HG03565 (cell line): ENCODE measurements at regions not wholly inside any gene's neighbourhood (a gene's known extent, or its start where the extent isn't known, plus 50 kb on each side); places are given as distances from the start of the nearest gene placed in this dataset.

Experiments used
- ATAC-seq: cut with Tn5 transposase; IDR thresholded peaks from one replicate; pipeline ENCODE4 v1.9.1; 2021; ENCODE audit warnings: mild to moderate bottlenecking, moderate library complexity; ENCODE audit not compliant: unreplicated experiment

GRCh38 chr9:126017758-126018157 lies 270.6 kb downstream of the PBX3 start:
- ATAC-seq: no peak

- no peak for ATAC-seq
These were observed 273.7 kb downstream of the PBX3 start for GRCh38 chr9:126020836-126021235.

GRCh38 chr9:126023962-126024361 lies 276.8 kb downstream of the PBX3 start:
- ATAC-seq: no peak

- no peak for ATAC-seq
These were observed 277.5 kb downstream of the PBX3 start for GRCh38 chr9:126024581-126025230.

- no peak for ATAC-seq
These were observed 278.8 kb downstream of the PBX3 start for GRCh38 chr9:126025991-126026390.

- no peak for ATAC-seq
These were observed 280.4 kb downstream of the PBX3 start for GRCh38 chr9:126027566-126027965.

GRCh38 chr9:126028746-126029145 lies 281.6 kb downstream of the PBX3 start:
- ATAC-seq: no peak

GRCh38 chr9:126030716-126031115 lies 283.5 kb downstream of the PBX3 start:
- ATAC-seq: no peak

- ATAC-seq: no peak
These were observed 283.9 kb downstream of the PBX3 start for GRCh38 chr9:126031116-126031515.

- no peak for ATAC-seq
These were observed 285.0 kb downstream of the PBX3 start for GRCh38 chr9:126032135-126032534.

GRCh38 chr9:126033318-126033717 lies 286.1 kb downstream of the PBX3 start:
- no peak for ATAC-seq

- ATAC-seq: no peak
These were observed 286.8 kb downstream of the PBX3 start for GRCh38 chr9:126033956-126034355.

- ATAC-seq: no peak
These were observed 289.7 kb downstream of the PBX3 start for GRCh38 chr9:126036881-126037291.

GRCh38 chr9:126038790-126039189 lies 287.8 kb upstream of the MVB12B start:
- ATAC-seq: no peak

GRCh38 chr9:126043681-126044080 lies 282.9 kb upstream of the MVB12B start:
- ATAC-seq: no peak

- no peak for ATAC-seq
These were observed 277.5 kb upstream of the MVB12B start for GRCh38 chr9:126049088-126049487.

- ATAC-seq: no peak
These were observed 276.6 kb upstream of the MVB12B start for GRCh38 chr9:126049896-126050604.

- no peak for ATAC-seq
These were observed 276.0 kb upstream of the MVB12B start for GRCh38 chr9:126050605-126050990.

- no peak for ATAC-seq
These were observed 275.0 kb upstream of the MVB12B start for GRCh38 chr9:126051446-126052130.

- ATAC-seq: no peak
These were observed 273.8 kb upstream of the MVB12B start for GRCh38 chr9:126052791-126053190.

GRCh38 chr9:126053913-126054312 lies 272.7 kb upstream of the MVB12B start:
- ATAC-seq: no peak

GRCh38 chr9:126055381-126055985 lies 271.1 kb upstream of the MVB12B start:
- ATAC-seq: no peak
